Upper lobe of left lung (tissue), 4 donors: ENCODE measurements at regions not wholly inside any gene's neighbourhood (a gene's known extent, or its start where the extent isn't known, plus 50 kb on each side); places are given as distances from the start of the nearest gene placed in this dataset.

ENCODE experiments used
- EP300 ChIP-seq, 4 donors: sonication (generic); formaldehyde crosslinking; IDR thresholded peaks; one replicate each; pipeline ENCODE4 v1.5.1; 2017; ENCODE audit warnings: antibody characterized with exemption in 4 of 4, control low read depth in 2 of 4
- POLR2A ChIP-seq, 4 donors: fragments of 450-650 bp; IDR thresholded peaks; one replicate each; pipeline ENCODE4 v1.5.1; 2016 to 2017; ENCODE audit warnings: antibody characterized with exemption in 4 of 4, mild to moderate bottlenecking in 2 of 4
- POLR2AphosphoS5 ChIP-seq, 2 donors: sonication (generic); formaldehyde crosslinking; IDR thresholded peaks; one replicate each; pipeline ENCODE4 v1.5.1; 2017; ENCODE audit warnings: antibody characterized with exemption in 2 of 2
- TF ChIP-seq, protein P1 (sequence below), 6 experiments: fragments of 450-650 bp in 4 of 6; fragments of 200-600 bp in 2 of 6; sonication (generic) in 2 of 6; IDR thresholded peaks; one replicate each; pipeline ENCODE4 v1.5.1; 2016 to 2019; ENCODE audit warnings: antibody characterized with exemption in 6 of 6

DNA sequence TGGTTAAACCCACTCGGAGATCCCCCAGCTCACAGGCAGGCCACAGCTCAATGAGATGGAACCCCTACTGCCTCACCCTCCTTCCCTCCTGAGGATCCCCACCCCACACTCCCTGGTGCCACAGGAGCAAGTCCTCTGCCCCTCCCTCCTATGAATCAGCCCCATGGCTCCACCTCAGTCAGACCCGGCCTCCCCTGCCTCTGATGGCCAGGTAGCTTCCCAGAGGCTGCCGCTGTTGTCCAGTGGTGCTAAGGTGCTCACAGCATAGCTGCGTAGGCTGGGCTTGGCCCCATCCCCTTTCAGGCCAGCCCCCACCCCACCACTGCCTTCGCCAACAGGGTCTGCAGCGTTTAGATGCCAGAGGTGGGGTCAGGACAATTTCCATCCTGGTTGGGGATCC lies 98.5 kb upstream of the IGSF21 start:
- TF ChIP-seq, protein P1, sequence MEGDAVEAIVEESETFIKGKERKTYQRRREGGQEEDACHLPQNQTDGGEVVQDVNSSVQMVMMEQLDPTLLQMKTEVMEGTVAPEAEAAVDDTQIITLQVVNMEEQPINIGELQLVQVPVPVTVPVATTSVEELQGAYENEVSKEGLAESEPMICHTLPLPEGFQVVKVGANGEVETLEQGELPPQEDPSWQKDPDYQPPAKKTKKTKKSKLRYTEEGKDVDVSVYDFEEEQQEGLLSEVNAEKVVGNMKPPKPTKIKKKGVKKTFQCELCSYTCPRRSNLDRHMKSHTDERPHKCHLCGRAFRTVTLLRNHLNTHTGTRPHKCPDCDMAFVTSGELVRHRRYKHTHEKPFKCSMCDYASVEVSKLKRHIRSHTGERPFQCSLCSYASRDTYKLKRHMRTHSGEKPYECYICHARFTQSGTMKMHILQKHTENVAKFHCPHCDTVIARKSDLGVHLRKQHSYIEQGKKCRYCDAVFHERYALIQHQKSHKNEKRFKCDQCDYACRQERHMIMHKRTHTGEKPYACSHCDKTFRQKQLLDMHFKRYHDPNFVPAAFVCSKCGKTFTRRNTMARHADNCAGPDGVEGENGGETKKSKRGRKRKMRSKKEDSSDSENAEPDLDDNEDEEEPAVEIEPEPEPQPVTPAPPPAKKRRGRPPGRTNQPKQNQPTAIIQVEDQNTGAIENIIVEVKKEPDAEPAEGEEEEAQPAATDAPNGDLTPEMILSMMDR (IDR thresholded peaks at IDR 0.05) = no peak
- no peak for TF ChIP-seq POLR2A (IDR thresholded peaks at IDR 0.05)
- TF ChIP-seq EP300 (IDR thresholded peaks at IDR 0.05) = no peak
- no peak for TF ChIP-seq POLR2AphosphoS5 (IDR thresholded peaks at IDR 0.05)
